ENCODE measurements at regions not wholly inside any gene's neighbourhood (a gene's known extent, or its start where the extent isn't known, plus 50 kb on each side); places are given as distances from the start of the nearest gene placed in this dataset.

GRCh38 chr11:121914508-121915059 lies 201.4 kb downstream of the BLID start:
- DNase-seq (ENCODE audit: low read depth, low spot score): no peak
- H3K4me1 ChIP-seq (ENCODE audit: control insufficient read depth, extremely low read depth, insufficient read depth, low read length): no peaks in the 10 kb centered on the region
- no peak overlapping the region for H3K4me2 ChIP-seq (ENCODE audit: control insufficient read depth, extremely low read depth, insufficient read depth, low read depth, low read length)
- H4K20me1 ChIP-seq (ENCODE audit: control insufficient read depth, extremely low read depth, insufficient read depth, low read length): no peaks in the 10 kb centered on the region
- dilution Hi-C loops (cut with MboI; ENCODE audit: extremely low pct_ligation_motif_present, low sequenced_read_pairs): no loop called here
- H2AFZ ChIP-seq (ENCODE audit: control insufficient read depth, low read length): no peak overlapping the region
- H3K9me1 ChIP-seq (ENCODE audit: control insufficient read depth, extremely low read depth, insufficient read depth, low read length): no peaks in the 10 kb centered on the region
- TF ChIP-seq EZH2 (IDR thresholded peaks at IDR 0.05; ENCODE audit: low read length) (no peak), CTCF (optimal IDR thresholded peaks at IDR 0.05 in 1 of 3, IDR thresholded peaks at IDR 0.05 in 1 of 3, conservative IDR thresholded peaks at IDR 0.05 in 1 of 3; ENCODE audit: extremely low read depth in 1 of 3, insufficient read depth in 2 of 3, low read length in 3 of 3) (no peak)
- H3K4me3 ChIP-seq (ENCODE audit: control insufficient read depth in 2 of 3, extremely low read depth in 1 of 3, insufficient read depth in 2 of 3, low read depth in 1 of 3, low read length in 3 of 3): no peak overlapping the region
- no peaks in the 10 kb centered on the region for H3K27me3 ChIP-seq (ENCODE audit: control insufficient read depth, extremely low read depth, insufficient read depth, low read length)
- H3K9ac ChIP-seq (ENCODE audit: control insufficient read depth, extremely low read depth, insufficient read depth, low read length): no peak overlapping the region
- no peak overlapping the region for H3K27ac ChIP-seq (ENCODE audit: control insufficient read depth, insufficient read depth, low read length)
- no peaks in the 10 kb centered on the region for H3K36me3 ChIP-seq (ENCODE audit: control insufficient read depth in 2 of 2, extremely low read depth in 1 of 2, insufficient read depth in 2 of 2, low read length in 2 of 2)
- H3K9me3 ChIP-seq (ENCODE audit: control insufficient read depth, low read depth, low read length): no peaks in the 10 kb centered on the region
- no peaks in the 10 kb centered on the region for H3K79me2 ChIP-seq (ENCODE audit: control insufficient read depth, insufficient read depth, low read length)
- peak; percentile 43 for FAIRE-seq

DNA sequence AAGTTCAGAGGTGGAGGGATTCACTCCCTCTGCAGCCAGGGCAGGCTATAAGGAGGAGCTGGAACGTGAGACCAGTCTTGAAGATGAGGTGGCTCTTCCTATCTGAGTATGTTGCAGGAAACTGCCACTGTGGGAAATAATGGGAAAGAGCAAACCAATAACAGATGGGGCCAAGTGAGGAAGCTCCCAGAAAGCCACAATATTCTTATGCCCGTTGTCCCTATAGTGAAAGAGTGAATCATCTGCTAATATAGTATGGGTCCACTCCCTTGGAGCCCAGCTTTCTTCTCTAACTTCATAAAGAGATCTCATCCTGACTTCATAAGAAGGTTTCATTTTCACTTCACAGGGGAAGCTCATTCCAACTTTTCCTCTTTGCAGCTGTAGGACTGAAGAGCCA lies 206.4 kb downstream of the BLID start:
- H3K27ac ChIP-seq (ENCODE audit: control insufficient read depth, insufficient read depth, low read length): no peak overlapping the region

More for the DNA sequence above, 206.4 kb downstream of the BLID start:
- no peak overlapping the region for H3K4me3 ChIP-seq (ENCODE audit: control insufficient read depth in 2 of 3, extremely low read depth in 1 of 3, insufficient read depth in 2 of 3, low read depth in 1 of 3, low read length in 3 of 3)
- FAIRE-seq (no peak), DNase-seq (ENCODE audit: low read depth, low spot score) (no peak)
- H2AFZ ChIP-seq (ENCODE audit: control insufficient read depth, low read length): no peak overlapping the region
- H3K9ac ChIP-seq (ENCODE audit: control insufficient read depth, extremely low read depth, insufficient read depth, low read length): no peak overlapping the region
- H4K20me1 ChIP-seq (ENCODE audit: control insufficient read depth, extremely low read depth, insufficient read depth, low read length): no peaks in the 10 kb centered on the region
- TF ChIP-seq CTCF (optimal IDR thresholded peaks at IDR 0.05 in 1 of 3, IDR thresholded peaks at IDR 0.05 in 1 of 3, conservative IDR thresholded peaks at IDR 0.05 in 1 of 3; ENCODE audit: extremely low read depth in 1 of 3, insufficient read depth in 2 of 3, low read length in 3 of 3) (no peak), EZH2 (IDR thresholded peaks at IDR 0.05; ENCODE audit: low read length) (no peak)
- no peaks in the 10 kb centered on the region for H3K4me1 ChIP-seq (ENCODE audit: control insufficient read depth, extremely low read depth, insufficient read depth, low read length)
- no peaks in the 10 kb centered on the region for H3K36me3 ChIP-seq (ENCODE audit: control insufficient read depth in 2 of 2, extremely low read depth in 1 of 2, insufficient read depth in 2 of 2, low read length in 2 of 2)
- dilution Hi-C loops (cut with MboI; ENCODE audit: extremely low pct_ligation_motif_present, low sequenced_read_pairs): no loop called here
- H3K79me2 ChIP-seq (ENCODE audit: control insufficient read depth, insufficient read depth, low read length): no peaks in the 10 kb centered on the region
- H3K9me3 ChIP-seq (ENCODE audit: control insufficient read depth, low read depth, low read length): no peaks in the 10 kb centered on the region
- no peaks in the 10 kb centered on the region for H3K9me1 ChIP-seq (ENCODE audit: control insufficient read depth, extremely low read depth, insufficient read depth, low read length)
- H3K27me3 ChIP-seq (ENCODE audit: control insufficient read depth, extremely low read depth, insufficient read depth, low read length): no peaks in the 10 kb centered on the region
- H3K4me2 ChIP-seq (ENCODE audit: control insufficient read depth, extremely low read depth, insufficient read depth, low read depth, low read length): no peak overlapping the region

All from keratinocyte (primary cell).